H9 (cell line): ENCODE measurements at regions not wholly inside any gene's neighbourhood (a gene's known extent, or its start where the extent isn't known, plus 50 kb on each side); places are given as distances from the start of the nearest gene placed in this dataset.

Experiments
- DNase-seq: peaks from one replicate; pipeline ENCODE4 v3.0.0-alpha.2; 2017
- H2AFZ ChIP-seq: one replicate; pipeline ENCODE4 v1.6.1; 2013; ENCODE audit warnings: mild to moderate bottlenecking, low read length, control low read depth, moderate library complexity
- H2AK5ac ChIP-seq: 2 replicates; pipeline ENCODE4 v1.6.1; 2013; ENCODE audit warnings: low read length, control low read depth, mixed read lengths; ENCODE audit not compliant: insufficient read length
- H2BK120ac ChIP-seq: one replicate; pipeline ENCODE4 v1.6.1; 2013; ENCODE audit warnings: low read depth, mild to moderate bottlenecking, low read length, control low read depth, inconsistent platforms; ENCODE audit not compliant: poor library complexity, severe bottlenecking
- H2BK12ac ChIP-seq: 2 replicates; pipeline ENCODE4 v1.6.1; 2013; ENCODE audit warnings: low read length, control low read depth, mixed read lengths, low read depth; ENCODE audit not compliant: insufficient read length
- H2BK15ac ChIP-seq: 2 replicates; pipeline ENCODE4 v1.6.1; 2013; ENCODE audit warnings: low read depth, low read length, control low read depth
- H2BK20ac ChIP-seq: one replicate; pipeline ENCODE4 v1.6.1; 2013; ENCODE audit warnings: low read depth, mild to moderate bottlenecking, low read length, control low read depth, inconsistent platforms; ENCODE audit not compliant: poor library complexity, severe bottlenecking
- H2BK5ac ChIP-seq: 2 replicates; pipeline ENCODE4 v1.6.1; 2013; ENCODE audit warnings: low read length, control low read depth, mixed read lengths; ENCODE audit not compliant: insufficient read length
- H3K14ac ChIP-seq: 2 replicates; pipeline ENCODE4 v1.6.1; 2013; ENCODE audit warnings: low read length, control low read depth; ENCODE audit not compliant: insufficient read depth
- H3K18ac ChIP-seq: 2 replicates; pipeline ENCODE4 v1.6.1; 2013; ENCODE audit warnings: low read depth, mild to moderate bottlenecking, mixed read lengths, low read length, control low read depth; ENCODE audit not compliant: insufficient read length
- H3K23ac ChIP-seq: 2 replicates; pipeline ENCODE4 v1.6.1; 2013; ENCODE audit warnings: low read length, control low read depth, mixed read lengths, low read depth; ENCODE audit not compliant: insufficient read length
- H3K23me2 ChIP-seq: 2 replicates; pipeline ENCODE4 v1.6.1; 2013; ENCODE audit warnings: low read depth, mild to moderate bottlenecking, mixed read lengths, low read length, control low read depth; ENCODE audit not compliant: insufficient read length, poor library complexity, severe bottlenecking
- H3K27ac ChIP-seq: 2 replicates; pipeline ENCODE4 v1.5.1; 2013; ENCODE audit warnings: low read length, control low read depth, mixed read lengths, low read depth; ENCODE audit not compliant: insufficient read length
- H3K27me3 ChIP-seq: 2 replicates; pipeline ENCODE4 v1.6.1; 2013; ENCODE audit warnings: low read length, control low read depth, inconsistent platforms; ENCODE audit not compliant: insufficient read depth
- H3K4ac ChIP-seq: 2 replicates; pipeline ENCODE4 v1.6.1; 2013; ENCODE audit warnings: low read depth, mild to moderate bottlenecking, control low read depth, inconsistent platforms, low read length, moderate library complexity
- H3K4me1 ChIP-seq: 2 replicates; pipeline ENCODE4 v1.6.1; 2013; ENCODE audit warnings: low read length, control low read depth, inconsistent platforms; ENCODE audit not compliant: insufficient read depth
- H3K4me2 ChIP-seq: 2 replicates; pipeline ENCODE4 v1.6.1; 2013; ENCODE audit warnings: low read length, control low read depth, mixed read lengths; ENCODE audit not compliant: insufficient read length, insufficient read depth
- H3K56ac ChIP-seq: 2 replicates; pipeline ENCODE4 v1.6.1; 2013; ENCODE audit warnings: low read depth, mild to moderate bottlenecking, mixed read lengths, low read length, control low read depth; ENCODE audit not compliant: insufficient read length
- H3K79me1 ChIP-seq: 2 replicates; pipeline ENCODE4 v1.6.1; 2013; ENCODE audit warnings: low read depth, mild to moderate bottlenecking, moderate library complexity, low read length, control low read depth, inconsistent platforms; ENCODE audit not compliant: insufficient read depth, poor library complexity, severe bottlenecking
- H3K79me2 ChIP-seq: 2 replicates; pipeline ENCODE4 v1.6.1; 2013; ENCODE audit warnings: low read length, control low read depth, inconsistent platforms; ENCODE audit not compliant: insufficient read depth
- H3K9ac ChIP-seq: 2 replicates; pipeline ENCODE4 v1.6.1; 2013; ENCODE audit warnings: low read length, control low read depth, mixed read lengths; ENCODE audit not compliant: insufficient read length; ENCODE audit errors: extremely low read depth
- H3K9me3 ChIP-seq: one replicate; pipeline ENCODE4 v1.6.1; 2013; ENCODE audit warnings: low read depth, low read length, inconsistent platforms; ENCODE audit not compliant: control insufficient read depth
- H3T11ph ChIP-seq: one replicate; pipeline ENCODE4 v1.6.1; 2013; ENCODE audit warnings: mild to moderate bottlenecking, low read length, control low read depth, inconsistent platforms
- H4K20me1 ChIP-seq: one replicate; pipeline ENCODE4 v1.6.1; 2013; ENCODE audit not compliant: control insufficient read depth, insufficient read length, insufficient read depth
- H4K5ac ChIP-seq: 2 replicates; pipeline ENCODE4 v1.6.1; 2013; ENCODE audit warnings: low read depth, mild to moderate bottlenecking, mixed read lengths, low read length, control low read depth; ENCODE audit not compliant: insufficient read length
- H4K8ac ChIP-seq: replicated peaks from 2 replicates; pipeline ENCODE4 v1.6.1; 2013; ENCODE audit warnings: low read length, control low read depth, mixed read lengths, low read depth; ENCODE audit not compliant: insufficient read length
- H4K91ac ChIP-seq: 2 replicates; pipeline ENCODE4 v1.6.1; 2013; ENCODE audit warnings: low read depth, mild to moderate bottlenecking, moderate library complexity, mixed read lengths, low read length, control low read depth; ENCODE audit not compliant: insufficient read length
- H3K27ac Mint-ChIP-seq, 3 experiments: 2 replicates in 2 of 3; 3 replicates in 1 of 3; pipeline ENCODE4 v1.8.0; 2020 to 2021; ENCODE audit warnings: mixed read lengths in 3 of 3, mild to moderate bottlenecking in 1 of 3, moderate library complexity in 1 of 3
- H3K27me3 Mint-ChIP-seq: 2 replicates; pipeline ENCODE4 v1.8.0; 2021; ENCODE audit warnings: low read depth, mild to moderate bottlenecking, moderate library complexity, mixed read lengths
- H3K36me3 Mint-ChIP-seq, 3 experiments: 2 replicates in 2 of 3; 3 replicates in 1 of 3; pipeline ENCODE4 v1.8.0; 2020 to 2021; ENCODE audit warnings: low read depth in 3 of 3, mixed read lengths in 3 of 3; ENCODE audit not compliant: insufficient read depth in 1 of 3
- H3K4me1 Mint-ChIP-seq, 2 experiments: 2 replicates each; pipeline ENCODE4 v1.8.0; 2020; ENCODE audit warnings: mixed read lengths in 2 of 2
- H3K4me3 Mint-ChIP-seq, 2 experiments: 2 replicates in 1 of 2; 3 replicates in 1 of 2; pipeline ENCODE4 v1.8.0; 2020 to 2021; ENCODE audit warnings: mild to moderate bottlenecking in 2 of 2, mixed read lengths in 2 of 2, moderate library complexity in 1 of 2
- H3K9me3 Mint-ChIP-seq, 2 experiments: 2 replicates in 1 of 2; 3 replicates in 1 of 2; pipeline ENCODE4 v1.8.0; 2020; ENCODE audit warnings: mild to moderate bottlenecking in 2 of 2, mixed read lengths in 2 of 2, moderate library complexity in 1 of 2
- CTCF ChIP-seq: fragments of 200-600 bp; sonication (generic); conservative IDR thresholded peaks from 3 replicates; pipeline ENCODE4 v1.8.0; 2021; ENCODE audit warnings: antibody characterized with exemption, mild to moderate bottlenecking
- WGBS: extraction: QIAGEN DNeasy Blood & Tissue Kit; methylation state at CpG from one replicate; pipeline ENCODE4 v1.1.7; 2013; ENCODE audit warnings: missing lambda C conversion rate, low lambda C conversion rate, mixed read lengths; ENCODE audit not compliant: insufficient read length; ENCODE audit errors: extremely low coverage; 5-methylcytosine and 5-hydroxymethylcytosine counted together

DNA sequence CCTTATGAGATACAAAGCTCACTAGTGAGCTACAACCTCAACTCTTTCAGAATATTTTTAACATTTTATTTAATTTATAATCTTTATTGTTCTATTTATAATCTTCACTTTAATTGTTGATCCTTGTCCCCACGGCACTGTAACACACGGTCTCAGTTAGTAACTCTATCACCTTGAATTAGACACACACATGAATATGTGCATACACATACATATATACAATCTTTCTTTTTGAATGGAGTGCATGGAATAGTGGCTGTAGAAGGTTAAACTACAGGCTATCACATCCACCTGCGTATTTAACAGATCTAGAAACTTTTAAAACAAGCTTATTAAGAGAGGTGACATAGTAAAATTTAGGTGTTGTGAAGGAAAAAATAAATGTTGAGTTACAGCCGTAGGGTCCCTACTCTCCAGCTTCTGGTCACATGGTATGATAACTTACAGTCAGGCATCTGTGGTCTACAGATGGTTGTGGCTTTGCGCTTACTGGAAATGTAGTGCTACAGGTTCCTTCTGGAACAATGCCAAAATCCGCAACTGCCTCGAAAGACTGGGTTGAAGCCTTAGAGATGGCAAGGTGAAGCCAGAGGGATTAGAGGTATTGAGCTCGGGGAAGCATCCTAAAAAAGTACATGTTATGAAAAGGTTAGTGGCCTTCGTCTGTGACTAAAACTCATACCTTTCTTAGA, 1324.1 kb upstream of the SLC39A10 start:
- Histone ChIP-seq H2BK12ac (no peak overlapping the region), H2BK15ac (no peak overlapping the region), H4K8ac (no peak overlapping the region), H3K56ac (no peak overlapping the region), H3K18ac (no peak overlapping the region), H3K23ac (no peak overlapping the region), H3K14ac (no peak overlapping the region), H4K91ac (no peak overlapping the region), H3K9ac (no peak overlapping the region), H3K9me3 (no peaks in the 10 kb centered on the region), H3K27ac (no peak overlapping the region), H2BK120ac (no peak overlapping the region), H2AFZ (no peak overlapping the region), H2BK5ac (no peak overlapping the region), H3K79me1 (no peaks in the 10 kb centered on the region), H3K27me3 (no peaks in the 10 kb centered on the region), H3T11ph (no peak overlapping the region), H3K79me2 (no peaks in the 10 kb centered on the region), H4K5ac (no peak overlapping the region), H4K20me1 (no peaks in the 10 kb centered on the region), H3K4me1 (no peaks in the 10 kb centered on the region), H3K23me2 (no peaks in the 10 kb centered on the region), H3K4me2 (no peak overlapping the region), H2BK20ac (no peak overlapping the region), H2AK5ac (no peak overlapping the region), H3K4ac (no peak overlapping the region)
- no CpG with 5 or more reads among the region's 9 CpGs for WGBS
- H3K36me3 Mint-ChIP-seq, result no peaks in the 10 kb centered on the region; a peak in 1 of 7 replicates
- TF ChIP-seq CTCF, result no peak
- no peak overlapping the region for H3K4me3 Mint-ChIP-seq
- H3K9me3 Mint-ChIP-seq, result peaks cover 0 to 3% of the 10 kb centered on the region in 2 experiments; a peak in 1 of 5 replicates
- H3K27ac Mint-ChIP-seq, result no peak overlapping the region
- H3K4me1 Mint-ChIP-seq, result no peaks in the 10 kb centered on the region
- no peak for DNase-seq
- H3K27me3 Mint-ChIP-seq, result no peaks in the 10 kb centered on the region
